Caco-2 (cell line): ENCODE measurements at regions not wholly inside any gene's neighbourhood (a gene's known extent, or its start where the extent isn't known, plus 50 kb on each side); places are given as distances from the start of the nearest gene placed in this dataset.

ENCODE experiments used
- BruUV-seq: library from RNA; stranded (reverse); fragments of 400-500 nt; replicated peaks from 2 replicates; lab custom pipeline; 2021; lab: Mats Ljungman, UMichigan
- CTCF ChIA-PET: fragments of 300-600 bp; sonication (Branson Sonifier 250); formaldehyde crosslinking; loops from one replicate; lab custom pipeline; 2022; ENCODE audit warnings: antibody characterized with exemption; lab: Charles Lee
- POLR2A ChIA-PET: fragments of 300-600 bp; sonication (Branson Sonifier 250); formaldehyde crosslinking; loops from one replicate; lab custom pipeline; 2022; ENCODE audit warnings: antibody characterized with exemption; lab: Charles Lee
- DNase-seq, 2 experiments: peaks; one replicate each; pipeline versions ENCODE4 v3.0.0 to v3.0.0-alpha.2; 2020 to 2022
- H3K27me3 ChIP-seq: replicated peaks from 2 replicates; pipeline ENCODE4 v1.6.0; 2011; ENCODE audit warnings: low read length; ENCODE audit not compliant: control insufficient read depth, insufficient read depth
- H3K36me3 ChIP-seq: 2 replicates; pipeline ENCODE4 v1.5.1; 2011; ENCODE audit warnings: low read length; ENCODE audit not compliant: control insufficient read depth, insufficient read depth
- H3K4me1 ChIP-seq: fragments of 250-450 bp; sonication (Bioruptor Pico); 2 replicates; pipeline ENCODE4 v1.5.1; 2020; ENCODE audit warnings: mild to moderate bottlenecking
- H3K4me3 ChIP-seq: 2 replicates; pipeline ENCODE4 v1.5.1; 2011; ENCODE audit warnings: low read depth, mild to moderate bottlenecking, control low read depth, low read length
- H3K9me3 ChIP-seq: fragments of 250-450 bp; sonication (Bioruptor Pico); 2 replicates; pipeline ENCODE4 v1.5.1; 2020; ENCODE audit warnings: mild to moderate bottlenecking, moderate library complexity
- H3K27ac Mint-ChIP-seq: one replicate; pipeline ENCODE4 v1.8.0; 2022; ENCODE audit warnings: mixed read lengths; ENCODE audit not compliant: unreplicated experiment
- H3K27me3 Mint-ChIP-seq: one replicate; pipeline ENCODE4 v1.8.0; 2022; ENCODE audit warnings: mixed read lengths; ENCODE audit not compliant: insufficient read depth, unreplicated experiment
- H3K36me3 Mint-ChIP-seq: one replicate; pipeline ENCODE4 v1.8.0; 2022; ENCODE audit warnings: mild to moderate bottlenecking, mixed read lengths; ENCODE audit not compliant: insufficient read depth, unreplicated experiment
- H3K4me1 Mint-ChIP-seq: one replicate; pipeline ENCODE4 v1.8.0; 2022; ENCODE audit warnings: low read depth, mixed read lengths; ENCODE audit not compliant: unreplicated experiment
- H3K4me3 Mint-ChIP-seq: one replicate; pipeline ENCODE4 v1.8.0; 2022; ENCODE audit warnings: mild to moderate bottlenecking, moderate library complexity, mixed read lengths; ENCODE audit not compliant: unreplicated experiment
- H3K9me3 Mint-ChIP-seq: one replicate; pipeline ENCODE4 v1.8.0; 2022; ENCODE audit warnings: mixed read lengths; ENCODE audit not compliant: unreplicated experiment
- intact Hi-C: fragments of 100-400 bp; cut with micrococcal nuclease; formaldehyde crosslinking; loops from one replicate; pipeline ENCODE4 v1.10.0; 2022; ENCODE audit not compliant: unreplicated experiment
- TF ChIP-seq, protein P1 (sequence below), 2 experiments: fragments of 200-600 bp in 1 of 2; IDR thresholded peaks; 1 replicate in 1 of 2; 2 replicates in 1 of 2; pipeline versions ENCODE4 v1.5.1 to v1.8.0; 2011 to 2022; ENCODE audit warnings: antibody characterized with exemption in 1 of 2, control low read depth in 1 of 2, inconsistent platforms in 1 of 2, low read depth in 1 of 2, low read length in 1 of 2, mild to moderate bottlenecking in 1 of 2, moderate library complexity in 1 of 2; ENCODE audit not compliant: insufficient read depth in 1 of 2, severe bottlenecking in 1 of 2, unreplicated experiment in 1 of 2

DNA sequence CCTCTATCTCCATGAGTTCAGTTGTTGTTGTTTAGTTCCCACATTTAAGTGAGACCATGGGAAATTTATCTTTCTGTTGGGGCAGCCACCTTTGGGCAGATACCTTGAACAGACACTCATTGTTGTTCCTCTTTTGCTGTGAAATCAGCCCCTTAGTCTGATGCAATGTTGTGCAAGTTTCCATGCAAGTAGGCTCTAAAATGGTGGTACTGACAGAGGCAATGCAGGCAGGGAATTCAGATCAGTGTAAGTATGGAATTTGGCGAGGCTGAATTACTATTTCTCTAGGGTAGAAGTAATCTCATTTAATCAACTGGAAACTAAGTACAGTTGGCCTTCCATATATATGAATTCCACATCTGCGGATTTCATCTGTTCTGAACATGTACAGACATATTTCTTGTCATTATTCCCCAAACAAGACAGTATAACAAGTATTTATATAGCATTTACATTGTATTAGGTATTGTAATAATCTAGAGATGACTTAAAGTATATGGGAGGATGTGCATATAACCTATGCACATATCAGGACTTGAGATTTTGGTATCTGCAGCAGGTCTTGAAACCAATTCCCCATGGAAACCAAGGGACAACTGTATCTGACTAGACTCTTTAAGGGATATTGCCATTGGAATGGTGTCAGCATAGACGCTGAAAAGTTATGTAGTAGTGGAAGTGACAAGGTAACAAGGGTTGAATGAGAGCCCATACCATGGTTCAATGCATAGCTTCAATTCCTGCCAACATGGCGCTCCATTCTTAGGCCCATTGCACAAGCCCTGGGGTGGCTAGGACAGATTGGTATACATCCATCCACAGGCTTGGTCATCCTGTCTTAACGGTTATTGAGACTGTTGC is 281.5 kb upstream of the HTR2A start:
- no peak for DNase-seq
- TF ChIP-seq, protein P1, sequence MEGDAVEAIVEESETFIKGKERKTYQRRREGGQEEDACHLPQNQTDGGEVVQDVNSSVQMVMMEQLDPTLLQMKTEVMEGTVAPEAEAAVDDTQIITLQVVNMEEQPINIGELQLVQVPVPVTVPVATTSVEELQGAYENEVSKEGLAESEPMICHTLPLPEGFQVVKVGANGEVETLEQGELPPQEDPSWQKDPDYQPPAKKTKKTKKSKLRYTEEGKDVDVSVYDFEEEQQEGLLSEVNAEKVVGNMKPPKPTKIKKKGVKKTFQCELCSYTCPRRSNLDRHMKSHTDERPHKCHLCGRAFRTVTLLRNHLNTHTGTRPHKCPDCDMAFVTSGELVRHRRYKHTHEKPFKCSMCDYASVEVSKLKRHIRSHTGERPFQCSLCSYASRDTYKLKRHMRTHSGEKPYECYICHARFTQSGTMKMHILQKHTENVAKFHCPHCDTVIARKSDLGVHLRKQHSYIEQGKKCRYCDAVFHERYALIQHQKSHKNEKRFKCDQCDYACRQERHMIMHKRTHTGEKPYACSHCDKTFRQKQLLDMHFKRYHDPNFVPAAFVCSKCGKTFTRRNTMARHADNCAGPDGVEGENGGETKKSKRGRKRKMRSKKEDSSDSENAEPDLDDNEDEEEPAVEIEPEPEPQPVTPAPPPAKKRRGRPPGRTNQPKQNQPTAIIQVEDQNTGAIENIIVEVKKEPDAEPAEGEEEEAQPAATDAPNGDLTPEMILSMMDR (IDR thresholded peaks at IDR 0.05; ENCODE audit: insufficient read depth in 1 of 2, low read depth in 1 of 2, low read length in 1 of 2, severe bottlenecking in 1 of 2, unreplicated experiment in 1 of 2), result no peak
- no peaks in the 10 kb centered on the region for H3K9me3 Mint-ChIP-seq
- no TSS peak for BruUV-seq
- no peak overlapping the region for H3K4me3 Mint-ChIP-seq
- Histone ChIP-seq H3K9me3 (no peaks in the 10 kb centered on the region), H3K4me1 (no peaks in the 10 kb centered on the region), H3K4me3 (no peak overlapping the region), H3K27me3 (no peaks in the 10 kb centered on the region), H3K36me3 (no peaks in the 10 kb centered on the region)
- H3K4me1 Mint-ChIP-seq, result no peaks in the 10 kb centered on the region
- CTCF ChIA-PET, result no interaction called here
- H3K27me3 Mint-ChIP-seq, result peaks cover 3% of the 10 kb centered on the region
- POLR2A ChIA-PET, result no interaction called here
- H3K27ac Mint-ChIP-seq, result no peak overlapping the region
- H3K36me3 Mint-ChIP-seq, result no peaks in the 10 kb centered on the region
- intact Hi-C loops, result no loop called here

DNA sequence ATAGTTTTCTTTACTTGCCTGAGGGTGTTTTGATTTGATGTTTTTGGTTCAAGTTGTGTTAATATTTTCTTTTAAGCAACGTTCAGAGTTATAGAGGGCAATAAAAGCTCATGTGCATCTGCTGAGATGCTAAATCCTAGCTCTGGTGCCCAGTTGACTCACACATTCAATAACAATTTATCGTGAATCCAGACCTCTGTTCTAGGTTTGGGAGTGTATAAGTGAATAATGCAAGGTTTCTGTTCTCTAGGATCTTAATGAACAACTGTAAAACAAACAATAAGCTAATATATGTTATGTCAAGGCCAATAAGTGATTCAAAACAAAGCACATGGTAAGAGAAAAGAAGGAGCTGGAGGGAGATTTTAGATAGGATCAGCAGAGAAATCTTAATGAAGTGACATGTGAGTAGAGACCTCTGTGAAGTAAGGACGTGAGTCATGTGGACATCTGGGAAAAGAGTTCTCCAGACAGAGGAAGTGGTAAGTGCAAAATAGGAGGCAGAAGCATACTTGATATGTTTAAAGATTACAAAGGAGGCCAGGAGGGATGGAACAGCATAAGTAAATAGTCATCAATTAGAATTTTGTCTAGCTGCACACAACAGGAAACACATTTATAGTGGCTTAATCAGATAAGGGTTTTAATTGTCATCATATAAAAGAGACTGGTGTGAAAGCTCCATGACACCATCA is 278.5 kb upstream of the HTR2A start:
- intact Hi-C loops, result no loop called here
- no peaks in the 10 kb centered on the region for H3K4me1 Mint-ChIP-seq
- Histone ChIP-seq H3K27me3 (no peaks in the 10 kb centered on the region), H3K36me3 (no peaks in the 10 kb centered on the region), H3K4me1 (no peaks in the 10 kb centered on the region), H3K4me3 (no peak overlapping the region), H3K9me3 (no peaks in the 10 kb centered on the region)
- POLR2A ChIA-PET, result no interaction called here
- no peaks in the 10 kb centered on the region for H3K36me3 Mint-ChIP-seq
- H3K27ac Mint-ChIP-seq, result no peak overlapping the region
- CTCF ChIA-PET, result no interaction called here
- no TSS peak for BruUV-seq
- DNase-seq, result no peak
- no peak overlapping the region for H3K4me3 Mint-ChIP-seq
- TF ChIP-seq, protein P1 (IDR thresholded peaks at IDR 0.05; ENCODE audit: insufficient read depth in 1 of 2, low read depth in 1 of 2, low read length in 1 of 2, severe bottlenecking in 1 of 2, unreplicated experiment in 1 of 2), result no peak
- no peaks in the 10 kb centered on the region for H3K9me3 Mint-ChIP-seq
- no peaks in the 10 kb centered on the region for H3K27me3 Mint-ChIP-seq

DNA sequence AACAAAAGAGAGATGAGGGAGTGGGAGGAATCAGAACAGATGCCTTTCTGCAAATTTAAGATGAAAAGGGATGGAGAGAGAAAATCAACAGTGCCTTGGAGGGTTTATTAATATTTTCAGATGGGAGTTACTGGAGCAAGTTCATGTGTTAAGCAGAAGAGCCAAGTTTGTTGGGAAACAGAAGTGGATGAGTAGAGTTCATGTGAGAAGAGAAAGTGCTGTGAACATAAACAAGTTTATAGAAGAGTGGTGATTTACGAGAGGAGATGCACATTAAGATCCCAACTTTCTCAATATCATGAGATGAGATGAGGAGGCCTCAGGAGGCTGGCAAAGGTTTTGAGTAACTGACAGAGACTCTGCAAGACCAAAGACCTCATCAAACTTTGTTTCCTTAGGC is 274.1 kb upstream of the HTR2A start:
- Mint-ChIP-seq H3K27me3 (peaks cover 3% of the 10 kb centered on the region), H3K36me3 (no peaks in the 10 kb centered on the region), H3K4me3 (no peak overlapping the region), H3K27ac (no peak overlapping the region), H3K4me1 (no peaks in the 10 kb centered on the region), H3K9me3 (no peaks in the 10 kb centered on the region)
- POLR2A ChIA-PET, result no interaction called here
- Histone ChIP-seq H3K4me1 (no peaks in the 10 kb centered on the region), H3K27me3 (no peaks in the 10 kb centered on the region), H3K36me3 (no peaks in the 10 kb centered on the region), H3K4me3 (no peak overlapping the region), H3K9me3 (no peaks in the 10 kb centered on the region)
- intact Hi-C loops, result no loop called here
- CTCF ChIA-PET, result no interaction called here
- BruUV-seq, result no TSS peak
- TF ChIP-seq, protein P1 (IDR thresholded peaks at IDR 0.05; ENCODE audit: insufficient read depth in 1 of 2, low read depth in 1 of 2, low read length in 1 of 2, severe bottlenecking in 1 of 2, unreplicated experiment in 1 of 2), result no peak
- DNase-seq, result no peak
